HG03469 (cell line): ENCODE measurements at regions not wholly inside any gene's neighbourhood (a gene's known extent, or its start where the extent isn't known, plus 50 kb on each side); places are given as distances from the start of the nearest gene placed in this dataset.

Source experiments
- ATAC-seq: cut with Tn5 transposase; IDR thresholded peaks from one replicate; pipeline ENCODE4 v1.9.1; 2021; ENCODE audit warnings: mild to moderate bottlenecking, moderate library complexity, moderate number of reproducible peaks; ENCODE audit not compliant: unreplicated experiment

GRCh38 chr5:168168978-168169698, 122.3 kb upstream of the WWC1 start:
- no peak for ATAC-seq

- no peak for ATAC-seq
Observed at GRCh38 chr5:168169791-168170190, 121.7 kb upstream of the WWC1 start.

GRCh38 chr5:168171901-168172759, 119.3 kb upstream of the WWC1 start:
- no peak for ATAC-seq

- ATAC-seq, result no peak
Observed at GRCh38 chr5:168172760-168173223, 118.7 kb upstream of the WWC1 start.

GRCh38 chr5:168174376-168174775, 117.1 kb upstream of the WWC1 start:
- peak; percentile 84 for ATAC-seq

GRCh38 chr5:168176251-168176650, 115.2 kb upstream of the WWC1 start:
- no peak for ATAC-seq

- no peak for ATAC-seq
Observed at GRCh38 chr5:168176941-168177340, 114.5 kb upstream of the WWC1 start.

- no peak for ATAC-seq
Observed at GRCh38 chr5:168177831-168178450, 113.5 kb upstream of the WWC1 start.

- no peak for ATAC-seq
Observed at GRCh38 chr5:168179192-168179593, 112.3 kb upstream of the WWC1 start.

- no peak for ATAC-seq
Observed at GRCh38 chr5:168182269-168182668, 109.2 kb upstream of the WWC1 start.

GRCh38 chr5:168184103-168184502, 107.3 kb upstream of the WWC1 start:
- peak; percentile 36 for ATAC-seq

GRCh38 chr5:168186289-168187074, 105.0 kb upstream of the WWC1 start:
- no peak for ATAC-seq

- ATAC-seq, result no peak
Observed at GRCh38 chr5:168187614-168188013, 103.8 kb upstream of the WWC1 start.

- ATAC-seq, result no peak
Observed at GRCh38 chr5:168188182-168188581, 103.3 kb upstream of the WWC1 start.

- ATAC-seq, result no peak
Observed at GRCh38 chr5:168192120-168192519, 99.3 kb upstream of the WWC1 start.

GRCh38 chr5:168193493-168194250, 97.8 kb upstream of the WWC1 start:
- ATAC-seq, result no peak

- ATAC-seq, result no peak
Observed at GRCh38 chr5:168195110-168195509, 96.3 kb upstream of the WWC1 start.

- ATAC-seq, result peak; percentile 55
Observed at GRCh38 chr5:168198359-168198758, 93.1 kb upstream of the WWC1 start.

GRCh38 chr5:168202996-168203395, 88.4 kb upstream of the WWC1 start:
- ATAC-seq, result no peak

- ATAC-seq, result no peak
Observed at GRCh38 chr5:168204165-168204564, 87.3 kb upstream of the WWC1 start.
